H1 (cell line): ENCODE measurements at regions not wholly inside any gene's neighbourhood (a gene's known extent, or its start where the extent isn't known, plus 50 kb on each side); places are given as distances from the start of the nearest gene placed in this dataset.

Source experiments
- CTCF ChIA-PET: fragments of 300-600 bp; sonication (Branson Sonifier 250); formaldehyde crosslinking; loops from one replicate; lab custom pipeline; 2021; ENCODE audit not compliant: partially characterized antibody; lab: Charles Lee
- POLR2A ChIA-PET: fragments of 300-600 bp; sonication (Branson Sonifier 250); formaldehyde crosslinking; loops from one replicate; lab custom pipeline; 2021; ENCODE audit warnings: inconsistent platforms; ENCODE audit not compliant: partially characterized antibody; lab: Charles Lee
- DNase-seq, 2 experiments: peaks; one replicate each; pipeline versions ENCODE4 v3.0.0 to v3.0.0-alpha.2; 2010 to 2022; ENCODE audit warnings: low spot score in 2 of 2, low read depth in 1 of 2, mixed read lengths in 1 of 2
- FAIRE-seq: peaks from 2 replicates; lab custom pipeline; 2011; peaks lifted over from hg19 to GRCh38; lab: Jason Lieb, UNC
- H2AFZ ChIP-seq: 2 replicates; pipeline ENCODE4 v1.8.1; 2012; ENCODE audit warnings: low read length, inconsistent platforms
- H2AK5ac ChIP-seq: 2 replicates; pipeline ENCODE4 v1.6.1; 2013; ENCODE audit warnings: low read depth, low read length
- H2BK120ac ChIP-seq: replicated peaks from 2 replicates; pipeline ENCODE3; 2013; ENCODE audit warnings: low read depth, low read length, inconsistent platforms
- H2BK12ac ChIP-seq: 2 replicates; pipeline ENCODE4 v1.6.1; 2013; ENCODE audit warnings: low read depth, low read length
- H2BK15ac ChIP-seq: 2 replicates; pipeline ENCODE4 v1.6.1; 2013; ENCODE audit warnings: low read length
- H2BK20ac ChIP-seq: 2 replicates; pipeline ENCODE4 v1.6.1; 2013; ENCODE audit warnings: low read length
- H2BK5ac ChIP-seq: 2 replicates; pipeline ENCODE4 v1.6.1; 2013; ENCODE audit warnings: low read depth, low read length
- H3K14ac ChIP-seq: 2 replicates; pipeline ENCODE4 v1.6.1; 2013; ENCODE audit warnings: inconsistent platforms; ENCODE audit not compliant: insufficient read length
- H3K18ac ChIP-seq: 2 replicates; pipeline ENCODE4 v1.6.1; 2013; ENCODE audit warnings: low read length; ENCODE audit errors: extremely low read depth
- H3K23ac ChIP-seq: 2 replicates; pipeline ENCODE4 v1.6.1; 2013; ENCODE audit warnings: inconsistent platforms; ENCODE audit not compliant: insufficient read length
- H3K23me2 ChIP-seq: 2 replicates; pipeline ENCODE4 v1.6.1; 2013; ENCODE audit warnings: low read depth, low read length
- H3K27ac ChIP-seq: 2 replicates; pipeline ENCODE4 v1.6.1; 2011; ENCODE audit warnings: low read depth, low read length, inconsistent platforms
- H3K27me3 ChIP-seq, 4 experiments: replicated peaks in 1 of 4; 1 replicate in 1 of 4; 2 replicates in 3 of 4; pipeline versions ENCODE4 v1.6.1 to v1.8.1; 2011 to 2013; ENCODE audit warnings: low read length in 3 of 4, mild to moderate bottlenecking in 3 of 4, inconsistent platforms in 2 of 4, mixed read lengths in 2 of 4, moderate library complexity in 1 of 4; ENCODE audit not compliant: control insufficient read depth in 3 of 4, insufficient read depth in 3 of 4; ENCODE audit errors: extremely low read depth in 1 of 4
- H3K36me3 ChIP-seq, 4 experiments: 2 replicates each; pipeline versions ENCODE4 v1.6.1 to v1.8.1; 2011 to 2013; ENCODE audit warnings: mild to moderate bottlenecking in 4 of 4, low read length in 3 of 4, moderate library complexity in 2 of 4, control low read depth in 1 of 4, inconsistent platforms in 1 of 4; ENCODE audit not compliant: insufficient read depth in 4 of 4, control insufficient read depth in 2 of 4
- H3K4ac ChIP-seq: replicated peaks from 2 replicates; pipeline ENCODE3; 2013; ENCODE audit warnings: low read length, low read depth, mixed read lengths, inconsistent platforms; ENCODE audit not compliant: insufficient read length
- H3K4me1 ChIP-seq, 4 experiments: replicated peaks in 1 of 4; 1 replicate in 1 of 4; 2 replicates in 3 of 4; pipeline versions ENCODE4 v1.6.1 to v1.8.1; 2011 to 2013; ENCODE audit warnings: low read length in 3 of 4, inconsistent platforms in 2 of 4, mixed read lengths in 1 of 4; ENCODE audit not compliant: insufficient read depth in 4 of 4, control insufficient read depth in 3 of 4
- H3K4me2 ChIP-seq, 2 experiments: 2 replicates each; pipeline versions ENCODE4 v1.6.1 to v1.8.1; 2011 to 2013; ENCODE audit warnings: low read depth in 2 of 2, low read length in 2 of 2, control low read depth in 1 of 2, inconsistent platforms in 1 of 2, mild to moderate bottlenecking in 1 of 2; ENCODE audit not compliant: insufficient read depth in 1 of 2
- H3K4me3 ChIP-seq, 4 experiments: fragments of 200-600, 300-600 bp in 1 of 4; sonication (generic), shearing (Covaris generic), sonication (Bioruptor Twin) in 1 of 4; 2 replicates each; pipeline versions ENCODE4 v1.5.1 to v1.8.1; 2011 to 2016; ENCODE audit warnings: low read length in 4 of 4, low read depth in 3 of 4, control low read depth in 2 of 4, inconsistent platforms in 2 of 4, mild to moderate bottlenecking in 2 of 4, mixed read lengths in 1 of 4, moderate library complexity in 1 of 4; ENCODE audit not compliant: insufficient read depth in 2 of 4; ENCODE audit errors: extremely low read depth in 1 of 4
- H3K56ac ChIP-seq: replicated peaks from 2 replicates; pipeline ENCODE3; 2013; ENCODE audit warnings: low read depth, mild to moderate bottlenecking, mixed read lengths, low read length, inconsistent platforms; ENCODE audit not compliant: insufficient read length
- H3K79me1 ChIP-seq: 2 replicates; pipeline ENCODE4 v1.6.1; 2013; ENCODE audit warnings: low read depth, low read length, control low read depth
- H3K79me2 ChIP-seq, 2 experiments: 2 replicates each; pipeline versions ENCODE4 v1.6.1 to v1.8.1; 2012 to 2013; ENCODE audit warnings: low read length in 2 of 2, mild to moderate bottlenecking in 2 of 2, inconsistent platforms in 1 of 2; ENCODE audit not compliant: insufficient read depth in 2 of 2, control insufficient read depth in 1 of 2
- H3K9ac ChIP-seq, 4 experiments: replicated peaks in 1 of 4; 1 replicate in 1 of 4; 2 replicates in 3 of 4; pipeline versions ENCODE4 v1.6.1 to v1.8.1; 2011 to 2013; ENCODE audit warnings: low read depth in 3 of 4, low read length in 3 of 4, control low read depth in 2 of 4, mild to moderate bottlenecking in 2 of 4, moderate library complexity in 2 of 4, inconsistent platforms in 1 of 4; ENCODE audit errors: extremely low read depth in 1 of 4
- H3K9me3 ChIP-seq, 2 experiments: 2 replicates each; pipeline versions ENCODE4 v1.6.1 to v1.8.1; 2012 to 2013; ENCODE audit warnings: mild to moderate bottlenecking in 2 of 2, moderate library complexity in 2 of 2, control low read depth in 1 of 2, inconsistent platforms in 1 of 2, low read depth in 1 of 2, low read length in 1 of 2, mixed read lengths in 1 of 2; ENCODE audit not compliant: insufficient read depth in 2 of 2
- H4K20me1 ChIP-seq, 2 experiments: replicated peaks in 1 of 2; 2 replicates each; pipeline versions ENCODE3 to v1.8.1; 2011 to 2013; ENCODE audit warnings: inconsistent platforms in 2 of 2, low read length in 2 of 2, mild to moderate bottlenecking in 1 of 2; ENCODE audit not compliant: insufficient read depth in 2 of 2, control insufficient read depth in 1 of 2
- H4K5ac ChIP-seq: 2 replicates; pipeline ENCODE4 v1.6.1; 2013; ENCODE audit warnings: low read length, low read depth, mixed read lengths, inconsistent platforms; ENCODE audit not compliant: insufficient read length
- H4K8ac ChIP-seq: 2 replicates; pipeline ENCODE4 v1.8.0; 2013; ENCODE audit warnings: mild to moderate bottlenecking, moderate library complexity, low read length, inconsistent platforms; ENCODE audit not compliant: insufficient read depth; ENCODE audit errors: extremely low read depth
- H4K91ac ChIP-seq: replicated peaks from 2 replicates; pipeline ENCODE3; 2013; ENCODE audit warnings: low read length, mixed read lengths, inconsistent platforms; ENCODE audit not compliant: insufficient read length
- ASH2L ChIP-seq: fragments of 200-600, 300-600 bp; sonication (generic); IDR thresholded peaks from one replicate; pipeline ENCODE4 v1.7.1; 2017; ENCODE audit warnings: low read length
- BACH1 ChIP-seq: IDR thresholded peaks from 2 replicates; pipeline ENCODE4 v1.6.1; 2012; ENCODE audit warnings: low read length, improper control_type of control experiment
- JUND ChIP-seq: IDR thresholded peaks from 2 replicates; pipeline ENCODE4 v1.6.1; 2011; ENCODE audit warnings: mild to moderate bottlenecking, improper control_type of control experiment, low read length
- MAFK ChIP-seq: IDR thresholded peaks from 2 replicates; pipeline ENCODE4 v1.6.1; 2012; ENCODE audit warnings: low read depth, mild to moderate bottlenecking, improper control_type of control experiment, low read length
- POLR2AphosphoS5 ChIP-seq: IDR thresholded peaks from 2 replicates; pipeline ENCODE4 v1.6.1; 2011; ENCODE audit warnings: low read depth, low read length
- RBBP5 ChIP-seq: IDR thresholded peaks from 2 replicates; pipeline ENCODE4 v1.7.1; 2012; ENCODE audit warnings: low read depth, mild to moderate bottlenecking, inconsistent platforms, low read length, moderate library complexity, borderline replicate concordance
- SRF ChIP-seq: IDR thresholded peaks from 2 replicates; pipeline ENCODE4 v1.6.1; 2011; ENCODE audit warnings: mild to moderate bottlenecking, low read depth, low read length, moderate library complexity
- WGBS, 2 experiments: shearing (Covaris generic) in 1 of 2; methylation state at CpG; one replicate each; pipeline versions ENCODE4 v1.1.6 to v1.1.7; 2013 to 2015; ENCODE audit warnings: low lambda C conversion rate in 2 of 2, mixed read lengths in 2 of 2, inconsistent platforms in 1 of 2, low coverage in 1 of 2, missing lambda C conversion rate in 1 of 2; ENCODE audit not compliant: insufficient replicate concordance in 2 of 2, insufficient coverage in 1 of 2, insufficient read length in 1 of 2; ENCODE audit errors: extremely low coverage in 1 of 2, missing lambda C conversion rate in 1 of 2; 5-methylcytosine and 5-hydroxymethylcytosine counted together

DNA sequence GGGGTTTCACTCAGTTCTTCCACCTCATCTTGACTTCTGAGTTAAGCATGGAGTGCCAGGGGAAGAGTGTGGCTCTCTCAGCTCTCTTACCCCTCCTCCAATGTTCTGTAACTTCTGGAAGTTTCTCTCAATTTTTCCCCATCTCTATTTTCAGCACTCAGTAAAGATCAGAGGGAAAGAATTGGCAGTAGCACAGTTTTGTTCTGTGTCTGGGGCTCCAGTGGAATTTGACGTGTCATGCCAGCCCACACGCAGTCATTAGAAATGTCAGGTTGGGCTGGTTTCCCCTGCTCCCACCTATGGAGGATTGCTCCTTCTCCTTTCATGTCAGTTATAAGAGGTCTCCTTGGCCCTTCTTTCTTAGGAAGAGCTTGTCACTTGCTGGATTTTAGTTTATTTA lies 104.6 kb upstream of the COL3A1 start:
- DNase-seq (no peak), FAIRE-seq (no peak)
- no peak overlapping the region for H4K5ac ChIP-seq
- no peak overlapping the region for H3K9ac ChIP-seq
- no peak overlapping the region for H3K4me3 ChIP-seq
- WGBS, 2 experiments, result 90% methylated on average over 2 of the region's 2 CpGs; no CpG with 5 or more reads in 1 of the 2 experiments
- H3K27me3 ChIP-seq, result no peaks in the 10 kb centered on the region
- H4K20me1 ChIP-seq, result no peaks in the 10 kb centered on the region
- peak overlapping the region; percentile 57; the same call in 1 of the 2 replicates for H2AFZ ChIP-seq
- no peak overlapping the region for H3K56ac ChIP-seq
- no peak overlapping the region for H2AK5ac ChIP-seq
- H2BK12ac ChIP-seq, result no peak overlapping the region
- no peak overlapping the region for H2BK120ac ChIP-seq
- H3K23me2 ChIP-seq, result no peaks in the 10 kb centered on the region
- H2BK5ac ChIP-seq, result no peak overlapping the region
- no peak overlapping the region for H4K91ac ChIP-seq
- H3K18ac ChIP-seq, result no peak overlapping the region
- TF ChIP-seq JUND (no peak), MAFK (peak; percentile 35; the same call in 1 of the 2 replicates), RBBP5 (no peak), POLR2AphosphoS5 (no peak), BACH1 (peak; percentile 58), ASH2L (no peak), SRF (no peak)
- H2BK20ac ChIP-seq, result no peak overlapping the region
- no peaks in the 10 kb centered on the region for H3K36me3 ChIP-seq
- H3K79me2 ChIP-seq, result no peaks in the 10 kb centered on the region
- no peak overlapping the region for H3K23ac ChIP-seq
- no peak overlapping the region for H4K8ac ChIP-seq
- no peak overlapping the region for H3K4me2 ChIP-seq
- CTCF ChIA-PET, result interaction anchor here (1.1 kb wide), 1 partner anchor 1211 kb away, joined by 4 read pairs; no protein-coding TSS in a partner anchor
- H2BK15ac ChIP-seq, result no peak overlapping the region
- H3K4ac ChIP-seq, result no peak overlapping the region
- 0 out of 4 replicates have a peak, but pooled peaks cover 0 to 5% of the 10 kb centered on the region in 2 experiments for H3K9me3 ChIP-seq
- H3K79me1 ChIP-seq, result no peaks in the 10 kb centered on the region
- H3K14ac ChIP-seq, result no peak overlapping the region
- H3K27ac ChIP-seq, result no peak overlapping the region
- H3K4me1 ChIP-seq, result no peaks in the 10 kb centered on the region
- POLR2A ChIA-PET, result interaction anchor here (1.1 kb wide), 1 partner anchor 59 kb away, joined by 3 read pairs; no protein-coding TSS in a partner anchor
